ENCODE measurements at regions not wholly inside any gene's neighbourhood (a gene's known extent, or its start where the extent isn't known, plus 50 kb on each side); places are given as distances from the start of the nearest gene placed in this dataset.
A peak's percentile ranks its signal among the peaks of the same experiment; 100 is the strongest.
"Not testable (repeated sequence)": the region's sequence is repeated elsewhere in the genome, so short reads cannot be mapped to it uniquely, and the experiment has no call there.

GRCh38 chr6:28809947-28810658 is 113.7 kb downstream of the TRIM27 start:
- no peak for DNase-seq

- no peak for DNase-seq
Measured at GRCh38 chr6:28810659-28811053, 113.1 kb downstream of the TRIM27 start.

- DNase-seq: no peak
Measured at GRCh38 chr6:28811873-28812272, 111.9 kb downstream of the TRIM27 start.

- no peak for DNase-seq
Measured at GRCh38 chr6:28812778-28813569, 110.8 kb downstream of the TRIM27 start.

GRCh38 chr6:28814032-28814976 is 109.5 kb downstream of the TRIM27 start:
- DNase-seq: peak; percentile 64

GRCh38 chr6:28816339-28816908 is 107.4 kb downstream of the TRIM27 start:
- DNase-seq: no peak

GRCh38 chr6:28816909-28817807 is 106.6 kb downstream of the TRIM27 start:
- peak; percentile 69 for DNase-seq

- DNase-seq: no peak
Measured at GRCh38 chr6:28817808-28818145, 106.0 kb downstream of the TRIM27 start.

GRCh38 chr6:28824793-28825731 is 98.7 kb downstream of the TRIM27 start:
- no peak for DNase-seq

GRCh38 chr6:28825732-28826293 is 98.0 kb downstream of the TRIM27 start:
- DNase-seq: no peak

GRCh38 chr6:28831683-28832082 is 92.1 kb downstream of the TRIM27 start:
- DNase-seq: not testable (repeated sequence)

- not testable (repeated sequence) for DNase-seq
Measured at GRCh38 chr6:28836703-28837102, 87.1 kb downstream of the TRIM27 start.

- DNase-seq: peak; percentile 80
Measured at GRCh38 chr6:28838289-28838633, 85.5 kb downstream of the TRIM27 start.

- peak; percentile 93 for DNase-seq
Measured at GRCh38 chr6:28838634-28839442, 84.9 kb downstream of the TRIM27 start.

- DNase-seq: no peak
Measured at GRCh38 chr6:28839443-28840120, 84.2 kb downstream of the TRIM27 start.

GRCh38 chr6:28841290-28841689 is 82.5 kb downstream of the TRIM27 start:
- no peak for DNase-seq

- DNase-seq: not testable (repeated sequence)
Measured at GRCh38 chr6:28848756-28849155, 75.0 kb downstream of the TRIM27 start.

All from islet precursor cell (in vitro differentiated cells).